Suppressor macrophage treated with lipopolysaccharide for 1 hour (primary cell): ENCODE measurements at regions not wholly inside any gene's neighbourhood (a gene's known extent, or its start where the extent isn't known, plus 50 kb on each side); places are given as distances from the start of the nearest gene placed in this dataset.

ENCODE experiments used
- DNase-seq, 3 donors: peaks; one replicate each; pipeline ENCODE4 v3.0.0-alpha.2; 2020 to 2022

DNA sequence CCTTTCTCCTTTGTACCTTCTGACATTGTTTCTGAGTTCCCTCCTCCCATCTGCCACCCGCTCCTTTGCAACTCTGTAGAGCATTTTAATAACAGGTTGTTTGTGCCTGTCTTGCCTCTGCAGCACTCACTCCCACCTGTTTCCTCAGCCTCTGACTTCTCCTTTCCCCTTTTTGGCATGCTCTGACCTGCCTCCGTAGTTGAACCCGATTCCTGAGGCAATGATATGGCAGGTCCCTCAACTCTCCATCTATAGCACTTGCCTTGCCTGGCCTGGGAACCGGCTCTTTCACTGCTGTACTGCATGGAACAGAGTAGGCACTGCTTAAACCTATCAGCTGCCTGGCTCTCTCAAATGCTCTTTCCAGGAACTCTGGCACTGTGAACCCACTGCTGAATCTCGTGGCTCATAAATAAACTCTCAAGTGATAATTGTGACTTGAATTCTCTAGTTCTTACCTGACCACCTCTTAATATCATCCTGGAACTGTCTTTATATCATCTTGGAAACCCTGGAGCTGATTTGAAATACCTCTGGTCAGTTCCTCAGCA, 50.3 kb downstream of the UTRN start:
- no peak for DNase-seq

DNA sequence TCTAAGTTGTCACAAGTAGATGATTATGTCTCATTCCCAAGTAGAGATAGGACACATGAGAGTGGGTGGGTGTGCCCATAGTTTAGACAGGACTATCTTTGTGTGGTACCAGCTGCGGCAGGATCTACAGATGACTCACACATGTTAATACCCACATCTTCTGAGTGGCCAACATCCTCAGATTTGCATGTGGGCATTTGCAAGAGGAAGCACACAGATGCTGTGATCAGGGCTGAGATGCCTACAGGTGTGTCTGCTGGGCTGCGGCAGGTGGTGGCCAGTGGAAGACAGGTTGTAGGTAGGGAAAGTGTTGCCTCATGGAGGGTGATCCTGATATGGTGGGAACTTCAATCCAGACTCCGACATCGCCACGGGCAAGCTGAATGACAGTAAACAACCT, 50.8 kb downstream of the UTRN start:
- DNase-seq, result peak; percentile 55 to 73 (median 63)

DNA sequence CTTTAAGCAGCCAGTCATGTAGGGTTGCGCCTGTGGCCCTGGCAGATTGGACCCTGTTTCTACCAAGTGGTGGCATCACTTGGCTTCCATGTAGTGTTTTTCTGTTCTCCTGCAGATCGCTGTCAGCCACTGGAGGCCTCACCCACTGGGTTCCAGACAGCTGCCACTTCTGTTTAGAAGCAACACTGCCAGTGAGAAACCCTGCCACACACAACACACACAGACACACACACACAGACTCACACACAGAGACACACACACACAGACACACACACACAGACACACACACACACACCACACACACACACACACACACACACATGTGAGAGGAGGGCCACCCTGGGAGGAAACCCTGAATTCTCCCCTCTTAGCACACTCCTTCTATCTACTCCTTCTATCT, 51.8 kb downstream of the UTRN start:
- no peak for DNase-seq

DNA sequence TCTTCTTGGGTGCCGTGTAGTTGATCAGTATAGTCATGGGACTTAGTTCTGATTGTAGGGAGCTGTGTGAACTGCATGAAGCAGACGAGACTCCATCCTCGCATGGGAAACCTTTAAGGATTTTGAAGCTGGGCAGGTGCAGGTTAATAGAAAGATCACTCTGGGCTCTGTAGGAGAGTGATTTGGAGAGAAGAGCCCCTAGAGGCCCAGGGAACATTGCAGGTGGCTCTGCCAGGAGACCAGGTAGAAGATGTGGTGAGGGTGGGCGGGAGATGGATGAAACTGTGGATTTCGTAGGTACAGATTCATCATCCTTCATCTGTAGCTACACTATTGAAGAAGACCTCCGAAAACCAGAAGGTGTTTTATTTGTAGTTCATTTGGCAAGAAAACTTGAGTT, 53.3 kb downstream of the UTRN start:
- DNase-seq, result no peak

DNA sequence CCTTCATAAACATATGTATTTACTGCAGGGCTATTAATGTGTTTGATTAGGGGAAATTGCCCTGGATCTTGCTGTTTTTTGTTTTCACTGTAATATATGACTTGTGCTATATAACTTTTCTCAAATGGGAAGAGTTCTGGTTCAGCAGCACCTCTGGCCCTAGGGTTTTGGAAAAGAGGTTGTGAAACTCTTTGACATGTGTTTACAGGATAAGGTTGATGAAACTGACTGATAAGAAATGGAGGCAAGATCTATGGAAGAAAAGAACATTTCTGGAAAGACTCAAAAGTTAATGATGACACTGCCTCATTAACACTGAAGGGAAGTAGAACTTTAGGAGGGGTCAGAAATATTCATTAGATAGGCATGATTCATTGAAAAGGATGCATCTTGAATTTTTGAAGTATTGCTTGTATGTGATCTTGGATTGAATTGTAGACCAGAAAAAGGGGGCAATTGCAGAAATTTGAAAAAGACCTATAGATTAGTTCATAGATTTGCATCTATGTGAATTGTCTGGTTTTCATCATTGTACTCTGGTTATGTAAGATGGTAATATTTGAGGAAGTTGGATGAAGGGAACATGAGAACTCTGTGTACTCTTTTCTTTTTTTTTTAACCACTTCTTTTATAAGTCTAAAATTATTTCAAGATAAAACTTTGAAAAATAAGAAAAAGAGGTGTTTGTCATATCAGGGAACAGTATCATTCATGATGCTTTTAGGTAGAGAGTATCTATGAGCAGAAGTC, 54.0 kb downstream of the UTRN start:
- DNase-seq, result peak in 2 of 3 donors; percentile 50 to 57

DNA sequence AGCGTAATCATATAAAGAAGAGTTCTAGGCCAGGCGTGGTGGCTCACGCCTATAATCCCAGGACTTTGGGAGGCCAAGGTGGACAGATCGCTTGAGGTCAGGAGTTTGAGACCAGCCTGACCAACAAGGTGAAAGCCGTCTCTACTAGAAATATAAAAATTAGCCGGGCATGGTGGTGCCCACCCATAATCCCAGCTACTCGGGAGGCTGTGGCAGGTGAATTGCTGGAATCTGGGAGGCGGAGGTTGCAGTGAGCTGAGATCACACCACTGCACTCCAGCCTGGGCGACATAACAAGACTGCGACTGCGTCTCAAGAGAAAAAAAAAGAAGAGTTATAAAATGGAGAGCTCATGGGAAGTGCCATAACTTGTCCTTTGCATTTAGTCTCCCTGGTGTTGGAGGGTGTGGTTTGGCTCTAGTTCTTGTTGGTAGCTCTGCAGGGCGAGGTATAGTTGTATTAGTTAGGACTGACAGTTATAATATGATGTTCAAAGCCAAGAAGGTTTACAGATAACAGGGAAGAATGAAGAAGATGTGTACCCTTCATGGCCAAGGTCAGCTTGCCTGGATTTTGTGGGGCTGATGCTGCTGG, 54.8 kb downstream of the UTRN start:
- no peak for DNase-seq

DNA sequence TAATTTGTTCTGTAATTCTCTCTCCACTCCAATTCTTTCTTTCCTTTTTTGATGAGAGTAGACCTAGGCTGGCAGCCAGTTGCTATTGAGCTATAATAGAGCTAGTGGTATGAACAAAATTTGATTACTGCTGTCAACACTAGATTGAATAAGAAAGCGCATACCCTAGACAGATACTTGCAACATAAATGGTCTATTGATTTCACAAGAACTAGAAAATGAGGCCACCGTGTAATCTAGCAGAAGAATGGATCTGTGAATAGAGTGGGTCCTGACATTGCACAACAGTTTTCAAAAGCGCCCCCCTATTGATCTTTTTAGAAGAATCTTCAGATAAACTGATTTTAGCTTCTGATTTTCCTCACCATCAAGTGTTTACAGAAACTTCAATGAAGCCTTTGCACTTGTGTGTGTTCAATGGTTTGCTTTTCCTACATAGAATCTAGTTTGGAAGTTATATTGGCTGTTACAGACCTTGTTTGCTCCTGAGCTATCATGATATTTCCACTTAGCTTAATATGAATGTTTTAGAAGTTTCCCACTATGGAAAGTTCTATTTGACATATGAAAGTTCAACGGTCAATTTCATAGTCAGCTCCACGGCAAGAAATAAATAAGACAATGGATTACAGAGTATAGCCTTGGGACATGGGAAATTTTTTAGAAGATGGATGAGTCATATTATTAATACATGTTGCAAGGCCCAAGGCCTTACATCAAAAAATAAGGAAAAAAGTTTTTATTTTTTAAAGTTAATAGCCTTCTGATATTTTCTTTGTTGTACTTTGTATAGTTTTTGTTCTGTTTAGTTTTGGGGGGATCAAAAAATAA, 55.6 kb downstream of the UTRN start:
- peak in 2 of 3 donors; percentile 56 to 58 for DNase-seq

DNA sequence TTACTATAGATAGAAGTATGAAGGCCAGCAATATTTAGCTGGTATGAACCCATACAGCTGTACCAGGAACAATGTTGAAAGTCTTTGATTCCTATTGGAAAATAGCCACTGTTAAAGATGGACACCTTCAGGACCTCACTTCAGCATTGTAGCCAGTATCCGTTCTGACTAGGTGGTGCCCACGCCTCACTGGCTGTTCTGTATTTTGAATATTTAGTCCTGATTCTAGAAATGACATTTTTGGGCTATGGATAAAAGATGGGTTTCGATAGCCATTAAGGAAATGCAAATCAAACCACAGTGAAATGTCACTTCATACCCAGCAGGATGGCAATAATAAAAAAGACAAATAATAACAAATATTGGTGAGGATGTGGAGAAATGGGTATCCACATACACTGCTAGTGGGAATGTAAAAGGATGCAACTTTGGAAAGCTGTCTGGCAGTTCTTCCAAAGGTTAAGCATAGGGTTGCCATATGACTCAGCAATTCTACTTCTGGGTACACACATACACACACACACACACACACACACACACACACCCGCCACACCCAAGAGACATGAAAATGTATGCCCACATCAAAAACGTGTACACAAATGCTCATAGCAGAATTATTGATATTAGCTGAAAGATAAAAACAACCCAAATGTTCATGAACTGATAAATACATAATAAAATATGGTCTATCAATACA, 56.8 kb downstream of the UTRN start:
- DNase-seq, result no peak

DNA sequence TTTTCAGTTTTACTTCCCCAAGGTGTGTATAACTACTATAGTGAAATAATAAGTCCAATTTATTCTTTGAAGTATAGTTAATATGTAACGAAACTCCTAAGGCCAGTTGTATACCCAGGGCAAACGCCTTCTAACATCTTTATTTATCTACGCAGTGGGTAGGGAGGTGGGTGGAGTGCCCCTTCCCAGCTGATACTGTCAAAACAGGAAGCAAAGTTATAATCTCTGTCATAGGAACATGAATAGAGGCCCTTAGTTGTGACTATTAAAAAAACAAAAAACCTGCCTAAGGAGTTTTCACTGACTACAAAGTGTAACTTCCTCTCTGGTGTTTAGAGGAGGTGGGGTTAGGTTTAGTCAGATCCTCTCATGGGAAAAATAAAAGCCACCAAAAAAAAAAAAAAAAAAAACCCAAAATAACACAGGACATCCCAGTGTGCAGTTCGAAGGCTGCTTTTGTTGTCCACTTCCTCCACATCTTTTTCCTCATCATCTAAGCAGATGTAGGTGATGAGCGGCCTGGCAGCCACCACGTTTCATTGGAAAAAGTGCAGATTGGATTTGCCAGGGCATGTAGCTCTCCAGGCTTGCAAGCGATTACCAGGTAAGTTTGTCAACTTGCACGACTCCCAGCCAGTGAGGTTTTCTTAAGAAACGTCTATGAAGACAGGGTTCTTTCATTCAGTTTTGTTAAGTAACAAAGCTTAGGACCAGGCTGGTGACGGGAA, 58.7 kb downstream of the UTRN start:
- DNase-seq, result peak; percentile 51 to 87 (median 84)

DNA sequence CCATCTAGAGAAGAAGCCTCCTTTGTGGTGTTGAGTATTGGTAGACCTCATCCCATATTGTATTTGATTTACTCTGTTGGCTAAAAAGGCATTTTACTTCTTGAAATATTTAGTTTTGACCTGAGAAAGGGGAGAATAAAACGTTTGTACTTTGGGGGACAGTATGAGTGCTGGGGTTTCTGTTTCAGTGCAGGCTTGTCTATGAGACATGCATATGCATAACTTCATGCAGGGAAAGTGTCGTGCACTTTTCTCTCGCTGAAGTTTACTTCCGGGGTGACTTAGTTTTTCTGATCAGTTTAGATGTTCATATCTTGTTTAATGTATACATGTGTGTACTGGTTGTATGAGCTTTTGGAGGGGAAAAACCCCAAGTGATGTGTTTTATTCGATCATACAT, 59.5 kb downstream of the UTRN start:
- DNase-seq, result peak in 2 of 3 donors; percentile 28 to 50

DNA sequence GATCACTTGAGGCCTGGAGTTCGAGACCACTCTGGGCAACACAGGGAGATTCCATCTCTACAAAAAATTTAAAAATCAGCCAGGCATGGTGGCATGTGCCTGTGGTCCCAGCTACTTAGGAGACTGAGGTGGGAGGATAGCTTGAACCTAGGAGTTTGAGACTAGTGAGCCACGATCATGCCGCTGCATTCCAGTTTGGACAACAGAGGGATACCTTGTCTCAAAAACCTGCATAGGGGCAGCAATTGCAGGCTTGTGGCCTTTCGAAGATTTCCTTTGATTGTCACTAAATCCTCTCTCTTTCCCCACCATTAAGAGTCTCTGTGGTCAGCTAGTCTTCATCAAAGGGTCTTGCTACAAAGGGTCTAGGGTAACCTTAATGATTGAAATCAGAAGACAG, 60.3 kb downstream of the UTRN start:
- no peak for DNase-seq

DNA sequence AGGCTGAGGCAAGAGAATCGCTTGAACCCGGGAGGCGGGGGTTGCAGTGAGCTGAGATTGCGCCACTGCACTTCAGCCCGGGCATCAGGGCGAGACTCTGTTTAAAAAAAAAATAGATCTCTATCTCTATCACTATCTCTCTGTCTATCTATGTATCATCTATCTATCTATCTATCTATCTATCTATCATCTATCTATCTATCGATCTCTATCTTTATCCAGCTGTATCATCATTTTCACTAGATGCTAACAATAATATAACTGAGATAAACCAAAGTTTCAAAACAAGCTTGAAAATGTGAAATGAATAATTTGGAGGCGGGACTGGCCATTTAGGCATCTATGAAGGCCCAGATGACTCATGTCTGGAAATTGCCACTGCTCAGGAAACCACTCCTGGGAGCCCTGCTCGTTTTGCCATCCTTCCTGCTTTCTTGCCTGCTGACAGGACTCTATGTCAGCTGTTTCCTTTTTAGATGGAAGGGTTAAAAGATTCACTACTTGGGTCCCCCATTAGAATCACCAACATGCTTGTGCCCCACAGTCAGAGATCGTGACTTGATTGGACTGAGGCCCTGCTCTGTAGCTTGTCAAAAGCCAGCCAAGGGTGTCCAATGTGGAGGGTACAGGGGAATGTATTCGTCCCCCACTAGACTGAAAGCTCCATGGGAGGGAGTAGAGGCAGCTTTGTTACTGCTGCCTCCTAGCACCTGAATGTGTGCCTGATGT, 61.7 kb downstream of the UTRN start:
- DNase-seq, result peak; percentile 77 to 84 (median 81)

DNA sequence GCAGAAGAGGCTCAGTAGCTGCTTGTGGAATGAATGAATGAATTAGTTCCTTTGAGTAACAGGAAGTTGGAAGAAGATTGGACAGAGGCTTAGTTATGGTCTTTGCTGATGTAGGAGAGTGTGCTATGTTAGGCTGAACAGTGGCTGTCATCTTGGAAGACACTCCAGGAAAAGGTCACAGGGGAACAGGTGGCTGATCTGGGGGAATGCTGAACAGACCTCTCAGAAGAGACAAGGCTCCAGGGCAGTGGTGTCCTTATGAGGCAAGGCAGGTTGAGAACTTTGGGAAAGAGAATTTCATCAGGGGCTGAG, 62.3 kb downstream of the UTRN start:
- no peak for DNase-seq

DNA sequence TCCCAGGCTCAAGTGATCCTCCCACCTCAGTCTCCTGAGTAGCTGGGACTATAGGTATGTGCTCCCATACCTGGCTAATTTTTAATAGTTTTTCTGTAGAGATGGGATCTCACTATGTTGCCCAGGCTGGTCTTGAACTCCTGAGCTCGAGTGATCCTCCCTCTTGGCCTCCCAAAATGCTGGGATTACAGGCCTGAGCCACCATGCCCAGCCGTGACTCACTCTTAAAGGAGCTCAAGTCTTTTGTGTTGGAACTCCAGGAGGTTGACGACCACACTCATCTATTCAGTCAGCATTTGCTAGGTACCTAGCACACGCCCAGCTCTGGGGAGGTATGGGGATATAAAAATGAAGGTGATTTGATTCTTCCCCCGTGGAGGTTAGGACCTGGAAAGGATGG, 62.8 kb downstream of the UTRN start:
- DNase-seq, result no peak

DNA sequence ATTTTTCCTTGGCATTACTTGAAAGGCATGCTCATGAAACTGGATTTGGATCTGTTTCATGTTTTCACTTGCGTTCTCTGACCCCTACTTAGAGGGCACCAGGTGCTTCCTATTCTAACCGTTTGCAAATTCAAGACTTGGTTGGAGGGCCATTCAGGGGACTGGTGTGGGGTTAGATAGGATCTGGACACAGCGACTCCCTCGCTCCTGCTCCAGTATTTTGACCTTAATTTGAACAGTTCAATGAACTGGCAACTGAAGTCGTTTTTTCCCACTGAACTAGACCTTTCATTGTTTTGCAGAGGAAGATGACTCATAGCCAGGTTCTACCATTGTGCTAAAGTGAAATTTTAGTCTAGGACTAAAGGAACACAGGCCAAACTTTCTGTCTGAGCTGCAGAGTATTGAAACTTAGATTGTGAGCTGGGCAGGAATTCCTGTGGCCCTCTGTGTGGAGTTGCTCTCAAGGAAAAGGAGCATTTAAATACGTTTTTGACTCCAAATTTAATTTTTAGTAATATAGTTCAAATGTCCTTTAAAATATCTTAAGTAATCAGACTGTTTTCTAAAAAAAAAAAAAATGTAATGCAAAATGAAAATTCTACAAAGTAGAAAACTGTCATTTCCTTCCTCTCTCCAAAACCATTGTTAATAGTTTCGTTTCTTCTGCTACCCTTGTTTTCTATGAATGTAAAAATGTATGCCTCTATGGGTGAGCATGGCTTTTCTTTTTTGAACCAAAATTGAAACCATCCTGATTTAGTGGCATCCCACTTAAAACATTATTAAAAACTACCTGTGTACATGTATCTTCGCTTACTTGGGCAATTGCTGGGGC, 64.8 kb downstream of the UTRN start:
- peak in 2 of 3 donors; percentile 59 to 65 for DNase-seq

DNA sequence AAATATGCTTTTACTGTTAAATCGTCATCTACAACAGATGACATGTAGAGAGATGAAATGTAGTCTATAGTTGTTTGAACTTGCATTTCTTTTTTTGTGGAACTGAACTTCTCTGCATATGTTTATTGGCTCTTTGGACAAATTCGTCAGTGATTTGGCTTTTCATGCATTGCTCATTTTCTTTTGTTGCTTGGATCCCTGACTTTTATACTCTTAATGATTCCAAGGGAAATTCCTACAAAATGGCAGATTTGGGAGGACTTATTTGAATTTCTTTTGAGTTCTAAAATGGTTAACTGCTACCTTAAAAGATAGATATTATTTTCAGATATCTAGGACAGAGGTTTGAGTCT, 65.4 kb downstream of the UTRN start:
- DNase-seq, result peak in 2 of 3 donors; percentile 68 to 70

DNA sequence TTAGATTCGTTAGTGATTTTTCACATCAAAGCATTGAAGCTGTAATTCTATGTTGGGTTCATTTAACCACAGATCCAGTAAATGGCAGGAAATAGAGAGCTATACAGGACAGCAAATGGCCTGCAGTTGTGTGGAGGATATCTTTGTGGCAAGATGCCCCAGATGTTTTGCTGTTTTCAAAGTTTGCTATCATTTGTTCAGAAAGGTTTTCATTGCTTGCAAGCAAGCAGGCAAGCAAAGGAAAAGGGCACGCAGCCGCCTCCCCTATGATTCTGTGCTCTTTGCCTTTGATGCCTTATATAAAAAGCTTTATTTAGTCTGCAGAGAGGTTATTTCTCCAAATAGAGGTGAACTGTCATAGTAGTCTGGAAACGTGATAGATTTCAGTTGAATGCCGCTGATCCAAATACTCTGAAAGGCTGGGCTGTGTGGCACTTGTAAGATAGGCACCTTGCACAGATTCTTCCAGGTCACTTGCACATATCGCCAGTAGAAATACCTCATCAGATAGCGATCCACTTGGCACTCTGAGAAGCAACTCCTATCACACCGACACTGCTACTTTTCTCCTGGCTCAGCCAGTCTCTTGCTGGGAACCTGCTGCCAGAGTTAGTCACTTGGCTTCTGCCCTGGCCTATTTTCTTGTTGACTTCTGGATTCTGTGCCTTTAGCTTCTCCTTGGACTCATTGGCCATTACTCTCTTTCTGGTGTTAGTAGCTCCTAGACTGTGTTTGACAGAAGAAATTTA, 66.4 kb downstream of the UTRN start:
- no peak for DNase-seq

DNA sequence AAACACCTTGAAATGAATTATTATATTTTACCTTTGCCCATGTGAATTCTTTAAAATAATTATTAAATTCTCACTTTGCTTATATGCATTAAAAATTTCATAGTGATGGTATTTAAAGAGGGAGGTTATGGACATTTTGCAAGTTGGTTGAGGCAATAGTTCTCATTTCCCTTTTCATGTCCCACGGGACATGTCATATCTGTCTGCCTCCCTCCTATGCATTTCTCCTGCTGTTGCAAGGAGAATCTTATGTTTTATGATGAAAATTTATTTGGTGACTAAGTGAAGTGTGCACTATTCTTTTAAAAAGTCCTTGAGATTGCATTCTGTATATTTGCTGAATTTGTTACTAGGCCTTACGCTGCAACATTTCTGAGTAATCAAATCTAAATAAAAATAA, 67.2 kb downstream of the UTRN start:
- DNase-seq, result peak; percentile 76 to 92 (median 91)

DNA sequence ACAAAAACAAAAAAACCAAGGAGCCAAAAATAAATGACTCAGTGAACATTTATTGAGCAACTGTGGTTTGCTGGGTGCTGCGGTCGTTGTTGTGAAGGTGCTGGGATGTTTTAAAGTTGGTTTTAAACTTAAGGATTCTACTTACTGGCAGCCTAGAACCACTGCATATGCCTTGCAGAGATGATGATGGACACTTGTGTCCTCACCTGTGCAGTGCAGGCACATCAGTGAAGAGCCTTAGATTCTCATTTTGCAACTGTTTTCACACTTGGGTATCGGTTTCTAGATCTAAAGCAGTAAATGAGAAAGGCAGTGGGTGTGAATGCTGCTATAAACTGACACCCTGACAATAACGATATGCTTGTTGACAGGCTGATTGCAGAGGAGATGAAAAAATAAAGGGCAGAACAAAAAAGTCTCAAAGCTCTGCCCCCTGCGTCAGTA, 68.8 kb downstream of the UTRN start:
- peak in 2 of 3 donors; percentile 35 to 40 for DNase-seq

DNA sequence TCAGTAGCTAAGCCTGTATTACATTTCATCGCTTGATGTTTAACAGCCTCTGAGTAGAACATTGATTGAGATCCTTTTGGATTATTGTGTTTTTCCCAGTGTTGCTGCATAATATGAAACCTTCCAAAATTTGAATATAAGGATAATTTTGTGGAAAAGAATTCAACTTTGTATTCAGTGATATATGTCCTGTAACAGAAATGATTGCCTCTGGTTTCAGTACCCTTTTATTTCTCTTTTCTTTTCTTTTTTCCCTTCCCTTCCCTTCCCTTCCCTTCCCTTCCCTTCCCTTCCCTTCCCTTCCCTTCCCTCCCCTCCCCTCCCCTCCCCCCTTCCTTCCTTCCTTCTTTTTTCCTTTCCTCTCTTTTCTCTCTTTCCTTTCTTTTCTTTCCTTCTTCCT, 74.6 kb downstream of the UTRN start:
- DNase-seq, result no peak
